Stomach (tissue), 8 donors: ENCODE measurements at regions not wholly inside any gene's neighbourhood (a gene's known extent, or its start where the extent isn't known, plus 50 kb on each side); places are given as distances from the start of the nearest gene placed in this dataset.

ENCODE experiments used
- DNase-seq, 2 donors: peaks; one replicate each; pipeline versions ENCODE4 v3.0.0 to v3.0.0-alpha.2; 2013 to 2019
- H3K27ac ChIP-seq, 5 donors: fragments of 200-600 bp in 4 of 5; sonication (generic) in 4 of 5; one replicate each; pipeline ENCODE4 v1.5.1; 2013 to 2019; ENCODE audit warnings: mild to moderate bottlenecking in 1 of 5, moderate library complexity in 1 of 5
- H3K27me3 ChIP-seq, 3 donors: fragments of 200-600 bp; sonication (generic); one replicate each; pipeline ENCODE4 v1.5.1; 2017 to 2019; ENCODE audit warnings: mixed run types in 1 of 3
- H3K36me3 ChIP-seq, 4 donors: fragments of 200-600 bp; sonication (generic); 1 replicate in 3 of 4; 2 replicates in 1 of 4; pipeline ENCODE4 v1.5.1; 2016 to 2019
- H3K4me1 ChIP-seq, 4 donors: fragments of 200-600 bp; sonication (generic); one replicate each; pipeline ENCODE4 v1.5.1; 2016 to 2019
- H3K4me3 ChIP-seq, 4 donors: fragments of 200-600 bp; sonication (generic) in 3 of 4; one replicate each; pipeline ENCODE4 v1.5.1; 2016 to 2019; ENCODE audit warnings: mild to moderate bottlenecking in 1 of 4
- H3K9me3 ChIP-seq, 4 donors: fragments of 200-600 bp; sonication (generic); one replicate each; pipeline ENCODE4 v1.5.1; 2016 to 2019
- EP300 ChIP-seq: sonication (generic); formaldehyde crosslinking; IDR thresholded peaks from one replicate; pipeline ENCODE4 v1.6.1; 2017; ENCODE audit warnings: antibody characterized with exemption
- POLR2A ChIP-seq, 4 donors: fragments of 450-650 bp; IDR thresholded peaks; one replicate each; pipeline ENCODE4 v1.6.1; 2016; ENCODE audit warnings: antibody characterized with exemption in 4 of 4, control low read depth in 2 of 4, mild to moderate bottlenecking in 1 of 4, moderate library complexity in 1 of 4
- POLR2AphosphoS5 ChIP-seq, 3 donors: sonication (generic); formaldehyde crosslinking; IDR thresholded peaks; one replicate each; pipeline ENCODE4 v1.6.1; 2016; ENCODE audit warnings: antibody characterized with exemption in 3 of 3
- WGBS, 5 donors: extraction: QIAGEN DNeasy Blood & Tissue Kit in 3 of 5; methylation state at CpG; one replicate each; pipeline versions ENCODE4 v1.1.5 to v1.1.7; 2013 to 2018; 5-methylcytosine and 5-hydroxymethylcytosine counted together
- intact Hi-C: fragments of 100-400 bp; cut with DNase I; formaldehyde crosslinking; loops from one replicate; pipeline ENCODE4 v1.15.1; 2023; ENCODE audit warnings: low total_unique reads
- TF ChIP-seq, protein P1 (sequence below), 7 experiments: fragments of 450-650 bp in 4 of 7; fragments of 200-600 bp in 3 of 7; sonication (generic) in 3 of 7; IDR thresholded peaks; one replicate each; pipeline ENCODE4 v1.5.1; 2016 to 2019; ENCODE audit warnings: antibody characterized with exemption in 7 of 7, control low read depth in 2 of 7, mild to moderate bottlenecking in 1 of 7
- donor health status: healthy with polysubstance abuse.
- donor health status: Bipolar disorder and iron deficiency.
- donor health status: healthy.

GRCh38 chr12:81859521-81859920 is 100.4 kb upstream of the PPFIA2 start:
- 7 to 19% (median 13%) methylated on average over 3 of the region's 3 CpGs for WGBS, 5 donors

DNA sequence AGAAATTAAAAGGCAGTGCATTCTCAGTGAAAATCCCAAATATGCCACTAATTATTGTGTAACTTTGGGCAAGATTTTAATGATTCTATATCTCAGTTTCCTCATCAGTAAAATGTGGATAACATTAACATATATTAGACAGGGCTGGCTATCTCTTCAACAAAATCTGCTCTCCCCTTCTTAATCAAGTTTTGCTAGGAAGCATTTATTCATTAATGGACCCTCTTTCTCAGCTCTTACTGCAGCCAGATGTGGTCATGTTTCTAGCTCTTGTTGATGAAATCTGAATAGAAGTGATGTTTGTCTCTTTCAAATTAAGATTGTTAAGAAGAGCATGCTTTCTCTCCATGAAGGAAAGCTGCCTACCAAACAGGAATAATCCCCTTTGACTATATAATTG is 84.4 kb upstream of the PPFIA2 start:
- H3K27me3 ChIP-seq, result no peaks in the 10 kb centered on the region
- no peak overlapping the region for H3K4me3 ChIP-seq
- H3K27ac ChIP-seq, result no peak overlapping the region
- H3K36me3 ChIP-seq, result no peaks in the 10 kb centered on the region
- no peaks in the 10 kb centered on the region for H3K4me1 ChIP-seq
- intact Hi-C loops, result no loop called here
- TF ChIP-seq EP300 (no peak), POLR2AphosphoS5 (IDR thresholded peaks at IDR 0.05) (no peak), POLR2A (IDR thresholded peaks at IDR 0.05) (no peak)
- TF ChIP-seq, protein P1, sequence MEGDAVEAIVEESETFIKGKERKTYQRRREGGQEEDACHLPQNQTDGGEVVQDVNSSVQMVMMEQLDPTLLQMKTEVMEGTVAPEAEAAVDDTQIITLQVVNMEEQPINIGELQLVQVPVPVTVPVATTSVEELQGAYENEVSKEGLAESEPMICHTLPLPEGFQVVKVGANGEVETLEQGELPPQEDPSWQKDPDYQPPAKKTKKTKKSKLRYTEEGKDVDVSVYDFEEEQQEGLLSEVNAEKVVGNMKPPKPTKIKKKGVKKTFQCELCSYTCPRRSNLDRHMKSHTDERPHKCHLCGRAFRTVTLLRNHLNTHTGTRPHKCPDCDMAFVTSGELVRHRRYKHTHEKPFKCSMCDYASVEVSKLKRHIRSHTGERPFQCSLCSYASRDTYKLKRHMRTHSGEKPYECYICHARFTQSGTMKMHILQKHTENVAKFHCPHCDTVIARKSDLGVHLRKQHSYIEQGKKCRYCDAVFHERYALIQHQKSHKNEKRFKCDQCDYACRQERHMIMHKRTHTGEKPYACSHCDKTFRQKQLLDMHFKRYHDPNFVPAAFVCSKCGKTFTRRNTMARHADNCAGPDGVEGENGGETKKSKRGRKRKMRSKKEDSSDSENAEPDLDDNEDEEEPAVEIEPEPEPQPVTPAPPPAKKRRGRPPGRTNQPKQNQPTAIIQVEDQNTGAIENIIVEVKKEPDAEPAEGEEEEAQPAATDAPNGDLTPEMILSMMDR (IDR thresholded peaks at IDR 0.05), result no peak
- no peak for DNase-seq
- H3K9me3 ChIP-seq, result no peaks in the 10 kb centered on the region

More at GRCh38 chr12:81859521-81859920, 100.4 kb upstream of the PPFIA2 start:
- intact Hi-C loops, result no loop called here
- H3K4me1 ChIP-seq, result peaks cover 0 to 10% (median 3%) of the 10 kb centered on the region in 4 donors
- TF ChIP-seq POLR2AphosphoS5 (IDR thresholded peaks at IDR 0.05) (peak in 2 of 3 donors; percentile 42 to 71), POLR2A (IDR thresholded peaks at IDR 0.05) (no peak), EP300 (no peak)
- TF ChIP-seq, protein P1 (IDR thresholded peaks at IDR 0.05), result no peak
- H3K27me3 ChIP-seq, result no peaks in the 10 kb centered on the region
- no peaks in the 10 kb centered on the region for H3K36me3 ChIP-seq
- H3K4me3 ChIP-seq, result no peak overlapping the region
- H3K9me3 ChIP-seq, result no peaks in the 10 kb centered on the region
- H3K27ac ChIP-seq, result peak overlapping the region in 2 of 5 donors; percentile 40 to 59
- peak in 1 of 2 donors; percentile 73 for DNase-seq

GRCh38 chr12:81835783-81836182 is 76.6 kb upstream of the PPFIA2 start:
- 71 to 94% (median 77%) methylated on average over 3 of the region's 3 CpGs for whole genome bisulfite sequencing, 5 donors
- H3K27ac ChIP-seq, result no peak overlapping the region
- no peaks in the 10 kb centered on the region for H3K4me1 ChIP-seq
- intact Hi-C loops, result no loop called here
- no peak for DNase-seq
- no peaks in the 10 kb centered on the region for H3K36me3 ChIP-seq
- H3K9me3 ChIP-seq, result peaks cover 0 to 5% (median 0%) of the 10 kb centered on the region in 4 donors
- H3K4me3 ChIP-seq, result no peak overlapping the region
- no peaks in the 10 kb centered on the region for H3K27me3 ChIP-seq
- no peak for TF ChIP-seq POLR2AphosphoS5 (IDR thresholded peaks at IDR 0.05)
- no peak for TF ChIP-seq POLR2A (IDR thresholded peaks at IDR 0.05)
- no peak for TF ChIP-seq EP300
- TF ChIP-seq, protein P1 (IDR thresholded peaks at IDR 0.05), result no peak

DNA sequence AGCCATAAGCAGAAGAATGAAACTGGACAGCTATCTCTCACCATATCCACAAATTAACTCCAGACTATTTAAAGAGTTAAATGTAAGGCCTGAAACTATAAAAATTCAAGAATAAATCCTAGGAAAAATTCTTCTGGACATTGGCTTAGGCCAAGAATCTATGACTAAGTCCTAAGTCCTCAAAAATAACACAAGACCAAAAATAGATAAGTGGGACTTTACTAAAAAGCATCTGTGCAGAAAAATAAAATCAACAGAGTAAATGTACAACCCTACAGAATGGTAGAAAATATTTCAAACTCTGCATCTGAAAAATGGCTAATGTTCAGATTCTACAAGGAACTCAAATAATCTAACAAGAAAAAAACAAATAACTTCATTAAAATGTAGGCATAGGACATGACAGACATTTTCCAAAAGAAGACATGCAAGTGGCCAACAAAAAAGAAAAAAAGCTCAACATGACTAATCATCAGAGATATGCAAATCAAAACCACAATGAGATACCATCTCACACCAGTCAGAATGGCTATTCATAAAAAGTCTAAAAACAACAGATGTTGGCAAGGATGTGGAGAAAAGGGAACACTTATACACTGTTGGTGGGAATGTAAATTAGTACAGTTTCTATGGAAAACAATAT is 61.0 kb upstream of the PPFIA2 start:
- H3K27me3 ChIP-seq, result no peaks in the 10 kb centered on the region
- TF ChIP-seq POLR2AphosphoS5 (IDR thresholded peaks at IDR 0.05) (no peak), EP300 (no peak), POLR2A (IDR thresholded peaks at IDR 0.05) (no peak)
- TF ChIP-seq, protein P1 (IDR thresholded peaks at IDR 0.05), result no peak

More for the DNA sequence above, 61.0 kb upstream of the PPFIA2 start:
- no peak overlapping the region for H3K4me3 ChIP-seq
- no peaks in the 10 kb centered on the region for H3K4me1 ChIP-seq
- H3K36me3 ChIP-seq, result no peaks in the 10 kb centered on the region
- intact Hi-C loops, result no loop called here
- no peaks in the 10 kb centered on the region for H3K9me3 ChIP-seq
- no peak overlapping the region for H3K27ac ChIP-seq
- DNase-seq, result no peak
